A673 (cell line): ENCODE measurements at regions not wholly inside any gene's neighbourhood (a gene's known extent, or its start where the extent isn't known, plus 50 kb on each side); places are given as distances from the start of the nearest gene placed in this dataset.

Experiments
- BruUV-seq: library from RNA; stranded (reverse); fragments of 400-500 nt; replicated peaks from 2 replicates; lab custom pipeline; 2021; lab: Mats Ljungman, UMichigan
- CTCF ChIA-PET: fragments of 300-600 bp; sonication (Branson Sonifier 250); formaldehyde crosslinking; loops from one replicate; lab custom pipeline; 2022; ENCODE audit warnings: antibody characterized with exemption; lab: Charles Lee
- POLR2A ChIA-PET: fragments of 300-600 bp; sonication (Branson Sonifier 250); formaldehyde crosslinking; loops from one replicate; lab custom pipeline; 2022; ENCODE audit warnings: antibody characterized with exemption; ENCODE audit not compliant: low non-redundant PET; lab: Charles Lee
- DNase-seq: peaks from one replicate; pipeline ENCODE4 v3.0.0-alpha.2; 2015; ENCODE audit warnings: low spot score
- H3K27ac ChIP-seq: fragments of 200-600 bp; sonication (generic); 2 replicates; pipeline ENCODE4 v1.5.1; 2016; ENCODE audit warnings: mixed run types, low read depth, mild to moderate bottlenecking, mixed read lengths, antibody characterized with exemption, low read length; ENCODE audit not compliant: poor library complexity, severe bottlenecking
- H3K27me3 ChIP-seq: fragments of 200-600 bp; sonication (generic); replicated peaks from 2 replicates; pipeline ENCODE4 v1.6.1; 2017; ENCODE audit warnings: mixed run types, low read depth, mild to moderate bottlenecking, mixed read lengths, antibody characterized with exemption, low read length; ENCODE audit not compliant: insufficient read depth, poor library complexity
- H3K36me3 ChIP-seq: fragments of 200-600 bp; sonication (generic); 2 replicates; pipeline ENCODE4 v1.6.1; 2016; ENCODE audit warnings: mixed run types, mild to moderate bottlenecking, mixed read lengths, antibody characterized with exemption, low read length; ENCODE audit not compliant: insufficient read depth, poor library complexity, severe bottlenecking
- H3K4me1 ChIP-seq: fragments of 200-600 bp; sonication (generic); 2 replicates; pipeline ENCODE4 v1.6.1; 2017; ENCODE audit warnings: mixed run types, mild to moderate bottlenecking, mixed read lengths, antibody characterized with exemption, low read length; ENCODE audit not compliant: insufficient read depth, poor library complexity, severe bottlenecking
- H3K4me3 ChIP-seq: fragments of 200-600 bp; sonication (generic); 2 replicates; pipeline ENCODE4 v1.5.1; 2016; ENCODE audit warnings: low read depth, mixed run types, mild to moderate bottlenecking, mixed read lengths, low read length; ENCODE audit not compliant: poor library complexity, severe bottlenecking
- H3K9me3 ChIP-seq: fragments of 200-600 bp; sonication (generic); 2 replicates; pipeline ENCODE4 v1.6.1; 2016; ENCODE audit warnings: mixed run types, low read depth, mild to moderate bottlenecking, mixed read lengths, antibody characterized with exemption, low read length; ENCODE audit not compliant: poor library complexity, severe bottlenecking
- EZH2 ChIP-seq: fragments of 200-600 bp; sonication (generic); IDR thresholded peaks from 2 replicates; pipeline ENCODE4 v1.6.1; 2017; ENCODE audit warnings: borderline replicate concordance, low read depth, mild to moderate bottlenecking, mixed read lengths, antibody characterized with exemption, low read length; ENCODE audit not compliant: poor library complexity, severe bottlenecking
- intact Hi-C: fragments of 100-400 bp; cut with micrococcal nuclease; formaldehyde crosslinking; loops from one replicate; pipeline ENCODE4 v1.10.0; 2022; ENCODE audit not compliant: unreplicated experiment
- TF ChIP-seq, protein P1 (sequence below): fragments of 300-800, 200-600 bp; sonication (generic); conservative IDR thresholded peaks from 2 replicates; pipeline ENCODE4 v1.5.1; 2017; ENCODE audit warnings: low read depth, mild to moderate bottlenecking, antibody characterized with exemption, low read length, moderate library complexity, mixed read lengths

DNA sequence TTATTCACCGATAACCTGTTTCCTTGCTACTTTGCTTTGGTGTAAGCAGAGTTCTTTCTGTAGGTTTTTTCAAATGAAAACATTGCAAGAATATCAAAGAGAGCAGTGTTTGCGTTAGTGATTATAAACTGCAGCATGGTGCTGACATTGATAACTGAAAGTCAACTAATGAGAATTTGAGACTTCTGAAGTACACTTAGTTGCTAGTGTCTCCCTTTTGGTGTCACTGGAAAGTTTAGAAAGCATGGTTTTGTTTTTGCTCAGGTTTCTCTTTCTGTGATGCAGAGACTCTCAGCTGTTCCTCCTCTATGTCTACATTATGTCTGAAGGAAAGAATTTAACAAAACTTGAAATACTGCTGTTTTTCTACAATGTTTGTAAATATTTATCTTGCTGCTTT lies 80.2 kb upstream of the ZNF169 start:
- ChIA-PET CTCF (no interaction called here), POLR2A (no interaction called here)
- intact Hi-C loops, result no loop called here
- Histone ChIP-seq H3K9me3 (no peaks in the 10 kb centered on the region), H3K27me3 (no peaks in the 10 kb centered on the region), H3K36me3 (peaks cover 39% of the 10 kb centered on the region), H3K4me3 (no peak overlapping the region), H3K4me1 (peaks cover 34% of the 10 kb centered on the region), H3K27ac (no peak overlapping the region)
- DNase-seq, result no peak
- BruUV-seq, result no TSS peak
- TF ChIP-seq, protein P1, sequence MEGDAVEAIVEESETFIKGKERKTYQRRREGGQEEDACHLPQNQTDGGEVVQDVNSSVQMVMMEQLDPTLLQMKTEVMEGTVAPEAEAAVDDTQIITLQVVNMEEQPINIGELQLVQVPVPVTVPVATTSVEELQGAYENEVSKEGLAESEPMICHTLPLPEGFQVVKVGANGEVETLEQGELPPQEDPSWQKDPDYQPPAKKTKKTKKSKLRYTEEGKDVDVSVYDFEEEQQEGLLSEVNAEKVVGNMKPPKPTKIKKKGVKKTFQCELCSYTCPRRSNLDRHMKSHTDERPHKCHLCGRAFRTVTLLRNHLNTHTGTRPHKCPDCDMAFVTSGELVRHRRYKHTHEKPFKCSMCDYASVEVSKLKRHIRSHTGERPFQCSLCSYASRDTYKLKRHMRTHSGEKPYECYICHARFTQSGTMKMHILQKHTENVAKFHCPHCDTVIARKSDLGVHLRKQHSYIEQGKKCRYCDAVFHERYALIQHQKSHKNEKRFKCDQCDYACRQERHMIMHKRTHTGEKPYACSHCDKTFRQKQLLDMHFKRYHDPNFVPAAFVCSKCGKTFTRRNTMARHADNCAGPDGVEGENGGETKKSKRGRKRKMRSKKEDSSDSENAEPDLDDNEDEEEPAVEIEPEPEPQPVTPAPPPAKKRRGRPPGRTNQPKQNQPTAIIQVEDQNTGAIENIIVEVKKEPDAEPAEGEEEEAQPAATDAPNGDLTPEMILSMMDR, result no peak
- TF ChIP-seq EZH2, result no peak

DNA sequence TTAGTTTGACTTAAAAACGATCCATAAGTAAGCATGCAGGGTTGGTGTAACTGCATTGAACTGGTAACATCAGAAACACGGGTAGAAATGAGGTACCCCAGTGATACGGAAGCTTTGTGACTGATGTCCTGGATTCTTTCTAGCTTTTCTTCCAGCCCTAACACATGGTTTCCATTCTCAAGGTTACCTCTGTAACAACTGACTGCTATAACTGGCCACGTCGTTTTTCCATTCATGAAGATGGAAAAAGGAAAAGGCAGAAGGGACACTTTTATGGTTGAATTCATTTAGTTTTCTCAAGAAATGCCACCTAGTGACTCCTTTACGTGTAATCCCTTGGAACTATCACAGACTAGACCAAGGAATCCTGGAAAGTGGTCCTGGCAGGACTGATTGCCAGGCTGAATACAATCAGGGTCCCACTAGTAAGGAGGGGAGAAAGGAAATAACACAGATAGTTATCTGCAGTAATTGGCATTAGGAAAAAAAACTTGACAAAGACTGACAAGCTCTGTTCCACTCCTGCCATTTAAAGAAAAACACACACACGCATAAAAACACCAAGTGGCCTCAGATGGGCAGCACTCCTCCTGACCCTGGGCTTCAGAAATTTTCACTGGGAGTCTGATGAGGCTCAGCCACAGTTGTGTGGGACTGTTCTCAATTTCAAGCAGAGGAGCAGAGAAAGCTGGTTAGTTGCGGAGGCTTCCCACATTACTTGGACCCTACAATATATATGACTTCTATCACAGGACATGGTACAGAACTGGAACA lies 77.5 kb upstream of the ZNF169 start:
- Histone ChIP-seq H3K36me3 (peaks cover 32% of the 10 kb centered on the region), H3K27me3 (no peaks in the 10 kb centered on the region), H3K4me1 (peaks cover 8% of the 10 kb centered on the region), H3K9me3 (no peaks in the 10 kb centered on the region), H3K4me3 (no peak overlapping the region), H3K27ac (no peak overlapping the region)
- ChIA-PET CTCF (no interaction called here), POLR2A (no interaction called here)
- TF ChIP-seq EZH2, result no peak
- TF ChIP-seq, protein P1, result no peak
- DNase-seq, result no peak
- no TSS peak for BruUV-seq
- intact Hi-C loops, result no loop called here

DNA sequence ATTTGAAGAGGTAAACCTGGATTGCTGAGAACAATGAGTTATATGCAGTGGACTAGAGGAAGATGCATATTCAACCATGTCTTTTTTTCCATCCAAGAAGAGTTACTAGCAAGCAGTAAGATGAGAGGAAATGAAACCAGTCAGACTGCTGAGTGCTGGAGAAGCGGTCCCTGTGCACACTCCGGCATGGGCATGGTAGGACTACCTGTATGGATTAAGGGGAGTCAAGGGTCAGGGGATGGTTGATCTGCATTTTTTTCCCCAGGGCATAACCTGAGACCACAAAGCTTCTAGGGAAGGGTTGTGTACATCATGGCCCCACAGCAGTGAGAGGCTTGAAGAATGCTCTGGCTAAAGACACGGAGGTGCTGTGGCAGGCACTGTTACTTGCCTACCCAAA lies 76.6 kb upstream of the ZNF169 start:
- intact Hi-C loops, result no loop called here
- no peak overlapping the region for H3K4me3 ChIP-seq
- POLR2A ChIA-PET, result interaction anchor here (0.6 kb wide), 1 partner anchor 10 kb away, joined by 7 read pairs; no protein-coding TSS in a partner anchor
- H3K4me1 ChIP-seq, result no peaks in the 10 kb centered on the region
- DNase-seq, result no peak
- BruUV-seq, result no TSS peak
- CTCF ChIA-PET, result no interaction called here
- no peaks in the 10 kb centered on the region for H3K27me3 ChIP-seq
- TF ChIP-seq, protein P1, result no peak
- TF ChIP-seq EZH2, result no peak
- no peak overlapping the region for H3K27ac ChIP-seq
- H3K9me3 ChIP-seq, result no peaks in the 10 kb centered on the region
- peaks cover 23% of the 10 kb centered on the region for H3K36me3 ChIP-seq
